ENCODE measurements at regions not wholly inside any gene's neighbourhood (a gene's known extent, or its start where the extent isn't known, plus 50 kb on each side); places are given as distances from the start of the nearest gene placed in this dataset.

- no peaks in the 10 kb centered on the region for H3K36me3 ChIP-seq (ENCODE audit: insufficient read depth, insufficient read length, low read length)
- no peaks in the 10 kb centered on the region for H3K9me3 ChIP-seq (ENCODE audit: insufficient read depth, low read length)
- no peak overlapping the region for H3K9ac ChIP-seq (ENCODE audit: insufficient read length, low read depth)
- TF ChIP-seq ZNF274 (IDR thresholded peaks at IDR 0.05; ENCODE audit: low read depth, low read length) (no peak), YY1 (IDR thresholded peaks at IDR 0.05; ENCODE audit: insufficient read depth, insufficient read length) (no peak), SUZ12 (IDR thresholded peaks at IDR 0.05; ENCODE audit: extremely low read depth, insufficient read depth, insufficient read length) (no peak)
- H3K4me3 ChIP-seq (ENCODE audit: insufficient read length, low read depth) = no peak overlapping the region
- no peaks in the 10 kb centered on the region for H3K27me3 ChIP-seq (ENCODE audit: insufficient read depth, insufficient read length)
- DNase-seq (ENCODE audit: low read depth, low spot score) = peak; percentile 9
- no peaks in the 10 kb centered on the region for H3K4me1 ChIP-seq (ENCODE audit: insufficient read depth, insufficient read length)
These were observed 175.8 kb upstream of the CHD1 start for GRCh38 chr5:99104538-99105132.

- no peak for TF ChIP-seq ZNF274 (IDR thresholded peaks at IDR 0.05; ENCODE audit: low read depth, low read length)
- no peak for TF ChIP-seq SUZ12 (IDR thresholded peaks at IDR 0.05; ENCODE audit: extremely low read depth, insufficient read depth, insufficient read length)
- TF ChIP-seq YY1 (IDR thresholded peaks at IDR 0.05; ENCODE audit: insufficient read depth, insufficient read length) = no peak
- Histone ChIP-seq H3K4me3 (ENCODE audit: insufficient read length, low read depth) (no peak overlapping the region), H3K9ac (ENCODE audit: insufficient read length, low read depth) (no peak overlapping the region), H3K9me3 (ENCODE audit: insufficient read depth, low read length) (no peaks in the 10 kb centered on the region), H3K27me3 (ENCODE audit: insufficient read depth, insufficient read length) (no peaks in the 10 kb centered on the region), H3K36me3 (ENCODE audit: insufficient read depth, insufficient read length, low read length) (no peaks in the 10 kb centered on the region), H3K4me1 (ENCODE audit: insufficient read depth, insufficient read length) (no peaks in the 10 kb centered on the region)
- DNase-seq (ENCODE audit: low read depth, low spot score) = no peak
These were observed 173.4 kb upstream of the CHD1 start for GRCh38 chr5:99102073-99102697.

- no peaks in the 10 kb centered on the region for H3K27me3 ChIP-seq (ENCODE audit: insufficient read depth, insufficient read length)
- no peaks in the 10 kb centered on the region for H3K36me3 ChIP-seq (ENCODE audit: insufficient read depth, insufficient read length, low read length)
- no peak overlapping the region for H3K9ac ChIP-seq (ENCODE audit: insufficient read length, low read depth)
- H3K9me3 ChIP-seq (ENCODE audit: insufficient read depth, low read length) = no peaks in the 10 kb centered on the region
- H3K4me3 ChIP-seq (ENCODE audit: insufficient read length, low read depth) = no peak overlapping the region
- no peak for DNase-seq (ENCODE audit: low read depth, low spot score)
- no peak for TF ChIP-seq ZNF274 (IDR thresholded peaks at IDR 0.05; ENCODE audit: low read depth, low read length)
- H3K4me1 ChIP-seq (ENCODE audit: insufficient read depth, insufficient read length) = no peaks in the 10 kb centered on the region
These were observed 170.9 kb upstream of the CHD1 start for GRCh38 chr5:99099691-99100090.

- Histone ChIP-seq H3K4me1 (ENCODE audit: insufficient read depth, insufficient read length) (no peaks in the 10 kb centered on the region), H3K36me3 (ENCODE audit: insufficient read depth, insufficient read length, low read length) (no peaks in the 10 kb centered on the region), H3K9me3 (ENCODE audit: insufficient read depth, low read length) (peaks cover 7% of the 10 kb centered on the region; the same call in 1 of the 2 replicates), H3K4me3 (ENCODE audit: insufficient read length, low read depth) (no peak overlapping the region), H3K27me3 (ENCODE audit: insufficient read depth, insufficient read length) (no peaks in the 10 kb centered on the region), H3K9ac (ENCODE audit: insufficient read length, low read depth) (no peak overlapping the region)
- no peak for DNase-seq (ENCODE audit: low read depth, low spot score)
- TF ChIP-seq ZNF274 (IDR thresholded peaks at IDR 0.05; ENCODE audit: low read depth, low read length) = no peak
- no peak for TF ChIP-seq SUZ12 (IDR thresholded peaks at IDR 0.05; ENCODE audit: extremely low read depth, insufficient read depth, insufficient read length)
- TF ChIP-seq YY1 (IDR thresholded peaks at IDR 0.05; ENCODE audit: insufficient read depth, insufficient read length) = no peak
These were observed 161.2 kb upstream of the CHD1 start for GRCh38 chr5:99089822-99090549.

GRCh38 chr5:99088309-99088708 is 159.5 kb upstream of the CHD1 start:
- peaks cover 7% of the 10 kb centered on the region; the same call in 1 of the 2 replicates for H3K9me3 ChIP-seq (ENCODE audit: insufficient read depth, low read length)
- no peak overlapping the region for H3K9ac ChIP-seq (ENCODE audit: insufficient read length, low read depth)
- H3K36me3 ChIP-seq (ENCODE audit: insufficient read depth, insufficient read length, low read length) = no peaks in the 10 kb centered on the region
- no peak for DNase-seq (ENCODE audit: low read depth, low spot score)
- no peaks in the 10 kb centered on the region for H3K27me3 ChIP-seq (ENCODE audit: insufficient read depth, insufficient read length)
- H3K4me1 ChIP-seq (ENCODE audit: insufficient read depth, insufficient read length) = no peaks in the 10 kb centered on the region
- TF ChIP-seq ZNF274 (IDR thresholded peaks at IDR 0.05; ENCODE audit: low read depth, low read length) = no peak
- TF ChIP-seq YY1 (IDR thresholded peaks at IDR 0.05; ENCODE audit: insufficient read depth, insufficient read length) = no peak
- TF ChIP-seq SUZ12 (IDR thresholded peaks at IDR 0.05; ENCODE audit: extremely low read depth, insufficient read depth, insufficient read length) = no peak
- H3K4me3 ChIP-seq (ENCODE audit: insufficient read length, low read depth) = no peak overlapping the region

- no peaks in the 10 kb centered on the region for H3K4me1 ChIP-seq (ENCODE audit: insufficient read depth, insufficient read length)
- no peaks in the 10 kb centered on the region for H3K36me3 ChIP-seq (ENCODE audit: insufficient read depth, insufficient read length, low read length)
- TF ChIP-seq YY1 (IDR thresholded peaks at IDR 0.05; ENCODE audit: insufficient read depth, insufficient read length) = no peak
- no peak for TF ChIP-seq SUZ12 (IDR thresholded peaks at IDR 0.05; ENCODE audit: extremely low read depth, insufficient read depth, insufficient read length)
- H3K9me3 ChIP-seq (ENCODE audit: insufficient read depth, low read length) = no peaks in the 10 kb centered on the region
- DNase-seq (ENCODE audit: low read depth, low spot score) = no peak
- no peaks in the 10 kb centered on the region for H3K27me3 ChIP-seq (ENCODE audit: insufficient read depth, insufficient read length)
- H3K4me3 ChIP-seq (ENCODE audit: insufficient read length, low read depth) = no peak overlapping the region
- no peak overlapping the region for H3K9ac ChIP-seq (ENCODE audit: insufficient read length, low read depth)
These were observed 154.4 kb upstream of the CHD1 start for GRCh38 chr5:99083197-99083596.

GRCh38 chr5:99081711-99082110 is 152.9 kb upstream of the CHD1 start:
- Histone ChIP-seq H3K4me3 (ENCODE audit: insufficient read length, low read depth) (no peak overlapping the region), H3K9ac (ENCODE audit: insufficient read length, low read depth) (no peak overlapping the region), H3K36me3 (ENCODE audit: insufficient read depth, insufficient read length, low read length) (no peaks in the 10 kb centered on the region), H3K27me3 (ENCODE audit: insufficient read depth, insufficient read length) (no peaks in the 10 kb centered on the region), H3K4me1 (ENCODE audit: insufficient read depth, insufficient read length) (no peaks in the 10 kb centered on the region), H3K9me3 (ENCODE audit: insufficient read depth, low read length) (no peaks in the 10 kb centered on the region)
- no peak for TF ChIP-seq YY1 (IDR thresholded peaks at IDR 0.05; ENCODE audit: insufficient read depth, insufficient read length)
- no peak for TF ChIP-seq ZNF274 (IDR thresholded peaks at IDR 0.05; ENCODE audit: low read depth, low read length)
- TF ChIP-seq SUZ12 (IDR thresholded peaks at IDR 0.05; ENCODE audit: extremely low read depth, insufficient read depth, insufficient read length) = no peak
- no peak for DNase-seq (ENCODE audit: low read depth, low spot score)
